ENCODE measurements at regions not wholly inside any gene's neighbourhood (a gene's known extent, or its start where the extent isn't known, plus 50 kb on each side); places are given as distances from the start of the nearest gene placed in this dataset.

DNA sequence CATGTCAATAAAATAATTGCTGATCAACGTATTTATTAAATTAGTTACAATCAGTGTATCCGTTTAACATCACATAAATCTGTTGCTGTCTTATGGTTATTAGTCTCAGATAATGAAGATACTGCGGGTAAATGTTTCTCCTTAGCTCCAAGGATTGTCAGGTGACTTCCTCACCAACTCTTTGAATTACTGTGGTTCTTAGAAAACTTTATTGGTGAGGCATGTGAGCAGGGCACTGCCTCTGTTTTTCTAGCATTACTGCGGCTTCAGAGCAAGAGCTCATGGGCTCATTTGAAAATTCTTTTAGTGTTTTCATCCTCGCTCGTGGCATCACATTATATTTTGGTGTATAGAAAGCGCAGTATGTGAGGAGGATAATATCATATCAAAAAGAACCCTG, 555.9 kb downstream of the LMO4 start:
- TF ChIP-seq, protein P1, sequence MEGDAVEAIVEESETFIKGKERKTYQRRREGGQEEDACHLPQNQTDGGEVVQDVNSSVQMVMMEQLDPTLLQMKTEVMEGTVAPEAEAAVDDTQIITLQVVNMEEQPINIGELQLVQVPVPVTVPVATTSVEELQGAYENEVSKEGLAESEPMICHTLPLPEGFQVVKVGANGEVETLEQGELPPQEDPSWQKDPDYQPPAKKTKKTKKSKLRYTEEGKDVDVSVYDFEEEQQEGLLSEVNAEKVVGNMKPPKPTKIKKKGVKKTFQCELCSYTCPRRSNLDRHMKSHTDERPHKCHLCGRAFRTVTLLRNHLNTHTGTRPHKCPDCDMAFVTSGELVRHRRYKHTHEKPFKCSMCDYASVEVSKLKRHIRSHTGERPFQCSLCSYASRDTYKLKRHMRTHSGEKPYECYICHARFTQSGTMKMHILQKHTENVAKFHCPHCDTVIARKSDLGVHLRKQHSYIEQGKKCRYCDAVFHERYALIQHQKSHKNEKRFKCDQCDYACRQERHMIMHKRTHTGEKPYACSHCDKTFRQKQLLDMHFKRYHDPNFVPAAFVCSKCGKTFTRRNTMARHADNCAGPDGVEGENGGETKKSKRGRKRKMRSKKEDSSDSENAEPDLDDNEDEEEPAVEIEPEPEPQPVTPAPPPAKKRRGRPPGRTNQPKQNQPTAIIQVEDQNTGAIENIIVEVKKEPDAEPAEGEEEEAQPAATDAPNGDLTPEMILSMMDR (IDR thresholded peaks at IDR 0.05): no peak
- no peak for TF ChIP-seq POLR2AphosphoS5 (IDR thresholded peaks at IDR 0.05; ENCODE audit: low read depth, low read length)
- TF ChIP-seq, protein P2, sequence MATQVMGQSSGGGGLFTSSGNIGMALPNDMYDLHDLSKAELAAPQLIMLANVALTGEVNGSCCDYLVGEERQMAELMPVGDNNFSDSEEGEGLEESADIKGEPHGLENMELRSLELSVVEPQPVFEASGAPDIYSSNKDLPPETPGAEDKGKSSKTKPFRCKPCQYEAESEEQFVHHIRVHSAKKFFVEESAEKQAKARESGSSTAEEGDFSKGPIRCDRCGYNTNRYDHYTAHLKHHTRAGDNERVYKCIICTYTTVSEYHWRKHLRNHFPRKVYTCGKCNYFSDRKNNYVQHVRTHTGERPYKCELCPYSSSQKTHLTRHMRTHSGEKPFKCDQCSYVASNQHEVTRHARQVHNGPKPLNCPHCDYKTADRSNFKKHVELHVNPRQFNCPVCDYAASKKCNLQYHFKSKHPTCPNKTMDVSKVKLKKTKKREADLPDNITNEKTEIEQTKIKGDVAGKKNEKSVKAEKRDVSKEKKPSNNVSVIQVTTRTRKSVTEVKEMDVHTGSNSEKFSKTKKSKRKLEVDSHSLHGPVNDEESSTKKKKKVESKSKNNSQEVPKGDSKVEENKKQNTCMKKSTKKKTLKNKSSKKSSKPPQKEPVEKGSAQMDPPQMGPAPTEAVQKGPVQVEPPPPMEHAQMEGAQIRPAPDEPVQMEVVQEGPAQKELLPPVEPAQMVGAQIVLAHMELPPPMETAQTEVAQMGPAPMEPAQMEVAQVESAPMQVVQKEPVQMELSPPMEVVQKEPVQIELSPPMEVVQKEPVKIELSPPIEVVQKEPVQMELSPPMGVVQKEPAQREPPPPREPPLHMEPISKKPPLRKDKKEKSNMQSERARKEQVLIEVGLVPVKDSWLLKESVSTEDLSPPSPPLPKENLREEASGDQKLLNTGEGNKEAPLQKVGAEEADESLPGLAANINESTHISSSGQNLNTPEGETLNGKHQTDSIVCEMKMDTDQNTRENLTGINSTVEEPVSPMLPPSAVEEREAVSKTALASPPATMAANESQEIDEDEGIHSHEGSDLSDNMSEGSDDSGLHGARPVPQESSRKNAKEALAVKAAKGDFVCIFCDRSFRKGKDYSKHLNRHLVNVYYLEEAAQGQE (IDR thresholded peaks at IDR 0.05; ENCODE audit: insufficient read depth in 1 of 2, low read depth in 2 of 2, low read length in 1 of 2): no peak
- TF ChIP-seq TCF7L2 (IDR thresholded peaks at IDR 0.05; ENCODE audit: low read depth, low read length): no peak

Measured in Panc1 (cell line).